ENCODE measurements at regions not wholly inside any gene's neighbourhood (a gene's known extent, or its start where the extent isn't known, plus 50 kb on each side); places are given as distances from the start of the nearest gene placed in this dataset.

- TF ChIP-seq CTCF (optimal IDR thresholded peaks at IDR 0.05 in 1 of 3, IDR thresholded peaks at IDR 0.05 in 1 of 3, conservative IDR thresholded peaks at IDR 0.05 in 1 of 3; ENCODE audit: extremely low read depth in 1 of 3, insufficient read depth in 2 of 3, low read length in 3 of 3), result no peak
- no peak for TF ChIP-seq EZH2 (IDR thresholded peaks at IDR 0.05; ENCODE audit: low read length)
Observed at GRCh38 chrX:128848374-128848773, 674.9 kb downstream of the SMARCA1 start.

Measured in keratinocyte (primary cell).